IMR-90 (cell line): ENCODE measurements at regions not wholly inside any gene's neighbourhood (a gene's known extent, or its start where the extent isn't known, plus 50 kb on each side); places are given as distances from the start of the nearest gene placed in this dataset.

Experiments
- BHLHE40 ChIP-seq: fragments of 150-350 bp; IDR thresholded peaks from 2 replicates; pipeline ENCODE4 v1.6.1; 2016; ENCODE audit warnings: mild to moderate bottlenecking, low read depth, low read length
- CEBPB ChIP-seq: IDR thresholded peaks from 2 replicates; pipeline ENCODE4 v1.6.1; 2012; ENCODE audit warnings: low read depth, low read length, improper control_type of control experiment
- MAFK ChIP-seq: IDR thresholded peaks from 2 replicates; pipeline ENCODE4 v1.6.1; 2012; ENCODE audit warnings: low read depth, low read length, improper control_type of control experiment
- MAZ ChIP-seq: IDR thresholded peaks from 2 replicates; pipeline ENCODE4 v1.6.1; 2012; ENCODE audit warnings: low read depth, mild to moderate bottlenecking, low read length, improper control_type of control experiment, moderate library complexity, borderline replicate concordance
- MXI1 ChIP-seq: IDR thresholded peaks from 2 replicates; pipeline ENCODE4 v1.6.1; 2012; ENCODE audit warnings: low read depth, mild to moderate bottlenecking, low read length, moderate library complexity, borderline replicate concordance
- POLR2A ChIP-seq: IDR thresholded peaks from 2 replicates; pipeline ENCODE4 v1.6.1; 2012; ENCODE audit warnings: mild to moderate bottlenecking, low read depth, low read length
- RAD21 ChIP-seq: IDR thresholded peaks from 2 replicates; pipeline ENCODE4 v1.6.1; 2012; ENCODE audit warnings: low read length, improper control_type of control experiment
- RCOR1 ChIP-seq: IDR thresholded peaks from 2 replicates; pipeline ENCODE4 v1.6.1; 2012; ENCODE audit warnings: mild to moderate bottlenecking, low read length, improper control_type of control experiment; ENCODE audit not compliant: insufficient replicate concordance
- RFX5 ChIP-seq: IDR thresholded peaks from 2 replicates; pipeline ENCODE4 v1.8.0; 2012; ENCODE audit warnings: low read depth, mild to moderate bottlenecking, low read length, moderate library complexity
- SMC3 ChIP-seq: fragments of 150-350 bp; IDR thresholded peaks from 2 replicates; pipeline ENCODE4 v1.6.1; 2016; ENCODE audit warnings: low read depth, mild to moderate bottlenecking, antibody characterized with exemption, low read length, moderate library complexity
- TF ChIP-seq, protein P1 (sequence below): conservative IDR thresholded peaks from 2 replicates; pipeline ENCODE4 v1.5.1; 2012; ENCODE audit warnings: mild to moderate bottlenecking, low read depth, low read length, improper control_type of control experiment
- TF ChIP-seq, protein P2 (sequence below): fragments of 150-350 bp; IDR thresholded peaks from 2 replicates; pipeline ENCODE4 v1.6.1; 2017; ENCODE audit warnings: mild to moderate bottlenecking, antibody characterized with exemption, low read length, low read depth

DNA sequence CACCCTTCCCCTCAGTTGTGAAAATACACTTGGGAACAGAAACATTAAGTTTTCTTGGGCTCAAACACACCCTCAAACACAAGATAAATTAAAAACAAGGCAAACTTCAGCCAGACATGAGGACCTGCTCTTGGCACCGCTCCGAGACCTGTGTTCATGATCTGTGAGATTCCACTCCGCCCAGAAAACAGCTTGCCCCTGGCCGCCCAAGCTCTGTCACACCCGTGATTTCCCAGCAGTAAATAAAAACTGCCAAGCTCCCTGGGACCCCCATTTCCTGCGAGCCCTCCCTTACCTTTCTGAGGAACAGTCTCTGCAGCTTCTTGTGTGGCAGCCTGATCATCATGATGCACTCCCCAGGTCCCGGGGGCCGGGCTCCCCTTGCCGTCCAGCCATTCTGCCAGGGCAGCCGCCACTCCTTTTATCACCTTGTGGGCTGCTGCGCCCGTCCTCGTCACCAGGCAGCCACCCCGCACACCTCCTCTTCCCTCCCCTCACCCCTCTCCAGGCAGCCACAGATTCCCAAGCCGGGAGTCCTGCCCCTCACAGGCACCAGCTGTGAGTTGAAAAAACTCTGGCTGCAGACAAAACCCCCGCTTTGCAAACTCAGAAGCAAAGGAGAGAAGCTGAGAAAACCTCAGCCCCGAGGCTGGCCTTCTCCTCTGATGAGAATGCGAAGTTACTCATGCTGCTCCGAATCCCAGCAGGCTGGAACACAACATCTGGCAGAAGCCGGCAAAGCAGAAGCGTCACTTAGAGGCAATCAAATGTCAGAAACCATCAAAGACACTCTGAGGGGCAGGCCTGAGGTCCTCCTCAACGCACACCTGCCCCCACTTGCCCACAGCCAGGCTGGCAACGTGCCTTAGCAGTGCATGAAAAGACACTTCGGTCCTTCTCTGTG, 130.4 kb upstream of the RPS6KA2 start:
- TF ChIP-seq, protein P1, sequence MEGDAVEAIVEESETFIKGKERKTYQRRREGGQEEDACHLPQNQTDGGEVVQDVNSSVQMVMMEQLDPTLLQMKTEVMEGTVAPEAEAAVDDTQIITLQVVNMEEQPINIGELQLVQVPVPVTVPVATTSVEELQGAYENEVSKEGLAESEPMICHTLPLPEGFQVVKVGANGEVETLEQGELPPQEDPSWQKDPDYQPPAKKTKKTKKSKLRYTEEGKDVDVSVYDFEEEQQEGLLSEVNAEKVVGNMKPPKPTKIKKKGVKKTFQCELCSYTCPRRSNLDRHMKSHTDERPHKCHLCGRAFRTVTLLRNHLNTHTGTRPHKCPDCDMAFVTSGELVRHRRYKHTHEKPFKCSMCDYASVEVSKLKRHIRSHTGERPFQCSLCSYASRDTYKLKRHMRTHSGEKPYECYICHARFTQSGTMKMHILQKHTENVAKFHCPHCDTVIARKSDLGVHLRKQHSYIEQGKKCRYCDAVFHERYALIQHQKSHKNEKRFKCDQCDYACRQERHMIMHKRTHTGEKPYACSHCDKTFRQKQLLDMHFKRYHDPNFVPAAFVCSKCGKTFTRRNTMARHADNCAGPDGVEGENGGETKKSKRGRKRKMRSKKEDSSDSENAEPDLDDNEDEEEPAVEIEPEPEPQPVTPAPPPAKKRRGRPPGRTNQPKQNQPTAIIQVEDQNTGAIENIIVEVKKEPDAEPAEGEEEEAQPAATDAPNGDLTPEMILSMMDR = no peak
- TF ChIP-seq POLR2A = no peak
- TF ChIP-seq BHLHE40 = no peak
- no peak for TF ChIP-seq SMC3
- no peak for TF ChIP-seq MAZ
- no peak for TF ChIP-seq MXI1
- TF ChIP-seq, protein P2, sequence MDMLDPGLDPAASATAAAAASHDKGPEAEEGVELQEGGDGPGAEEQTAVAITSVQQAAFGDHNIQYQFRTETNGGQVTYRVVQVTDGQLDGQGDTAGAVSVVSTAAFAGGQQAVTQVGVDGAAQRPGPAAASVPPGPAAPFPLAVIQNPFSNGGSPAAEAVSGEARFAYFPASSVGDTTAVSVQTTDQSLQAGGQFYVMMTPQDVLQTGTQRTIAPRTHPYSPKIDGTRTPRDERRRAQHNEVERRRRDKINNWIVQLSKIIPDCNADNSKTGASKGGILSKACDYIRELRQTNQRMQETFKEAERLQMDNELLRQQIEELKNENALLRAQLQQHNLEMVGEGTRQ = no peak
- no peak for TF ChIP-seq CEBPB
- no peak for TF ChIP-seq RFX5
- TF ChIP-seq RAD21 = no peak
- no peak for TF ChIP-seq MAFK
- no peak for TF ChIP-seq RCOR1
